Esophagus muscularis mucosa (tissue), 3 donors: ENCODE measurements at regions not wholly inside any gene's neighbourhood (a gene's known extent, or its start where the extent isn't known, plus 50 kb on each side); places are given as distances from the start of the nearest gene placed in this dataset.

Source experiments
- EP300 ChIP-seq: sonication (generic); formaldehyde crosslinking; IDR thresholded peaks from one replicate; pipeline ENCODE4 v1.6.1; 2017; ENCODE audit warnings: antibody characterized with exemption
- TF ChIP-seq, protein P1 (sequence below), 3 experiments: fragments of 200-600 bp in 2 of 3; fragments of 450-650 bp in 1 of 3; sonication (generic) in 2 of 3; IDR thresholded peaks; one replicate each; pipeline ENCODE4 v1.5.1; 2017 to 2019; ENCODE audit warnings: antibody characterized with exemption in 3 of 3, mild to moderate bottlenecking in 2 of 3, moderate library complexity in 1 of 3

DNA sequence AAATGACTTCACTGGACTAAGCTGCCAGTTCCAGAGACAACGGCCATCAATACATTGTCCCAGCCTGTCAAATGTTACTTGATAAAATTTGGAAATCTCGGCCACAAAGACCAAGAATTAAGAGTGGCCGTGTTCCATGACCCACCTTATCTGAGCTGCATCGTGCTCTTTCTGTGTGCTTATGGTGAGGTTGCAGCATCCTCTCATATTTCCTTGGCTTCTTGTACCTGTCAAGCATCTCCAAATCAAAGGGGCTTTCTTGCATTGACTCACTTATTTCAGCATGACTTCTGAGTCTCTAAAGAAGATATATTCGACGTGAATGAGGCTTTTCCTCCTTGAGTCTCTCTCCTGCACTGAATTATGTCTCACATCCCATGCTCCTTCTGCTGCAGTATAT lies 421.7 kb downstream of the MCTP2 start:
- TF ChIP-seq, protein P1, sequence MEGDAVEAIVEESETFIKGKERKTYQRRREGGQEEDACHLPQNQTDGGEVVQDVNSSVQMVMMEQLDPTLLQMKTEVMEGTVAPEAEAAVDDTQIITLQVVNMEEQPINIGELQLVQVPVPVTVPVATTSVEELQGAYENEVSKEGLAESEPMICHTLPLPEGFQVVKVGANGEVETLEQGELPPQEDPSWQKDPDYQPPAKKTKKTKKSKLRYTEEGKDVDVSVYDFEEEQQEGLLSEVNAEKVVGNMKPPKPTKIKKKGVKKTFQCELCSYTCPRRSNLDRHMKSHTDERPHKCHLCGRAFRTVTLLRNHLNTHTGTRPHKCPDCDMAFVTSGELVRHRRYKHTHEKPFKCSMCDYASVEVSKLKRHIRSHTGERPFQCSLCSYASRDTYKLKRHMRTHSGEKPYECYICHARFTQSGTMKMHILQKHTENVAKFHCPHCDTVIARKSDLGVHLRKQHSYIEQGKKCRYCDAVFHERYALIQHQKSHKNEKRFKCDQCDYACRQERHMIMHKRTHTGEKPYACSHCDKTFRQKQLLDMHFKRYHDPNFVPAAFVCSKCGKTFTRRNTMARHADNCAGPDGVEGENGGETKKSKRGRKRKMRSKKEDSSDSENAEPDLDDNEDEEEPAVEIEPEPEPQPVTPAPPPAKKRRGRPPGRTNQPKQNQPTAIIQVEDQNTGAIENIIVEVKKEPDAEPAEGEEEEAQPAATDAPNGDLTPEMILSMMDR (IDR thresholded peaks at IDR 0.05), result no peak
- no peak for TF ChIP-seq EP300
